ENCODE measurements at regions not wholly inside any gene's neighbourhood (a gene's known extent, or its start where the extent isn't known, plus 50 kb on each side); places are given as distances from the start of the nearest gene placed in this dataset.

- ATAC-seq: peak; percentile 94
- no peak for DNase-seq (ENCODE audit: low spot score)
Observed at GRCh38 chr14:28057359-28058296, 709.0 kb upstream of the FOXG1 start.

DNA sequence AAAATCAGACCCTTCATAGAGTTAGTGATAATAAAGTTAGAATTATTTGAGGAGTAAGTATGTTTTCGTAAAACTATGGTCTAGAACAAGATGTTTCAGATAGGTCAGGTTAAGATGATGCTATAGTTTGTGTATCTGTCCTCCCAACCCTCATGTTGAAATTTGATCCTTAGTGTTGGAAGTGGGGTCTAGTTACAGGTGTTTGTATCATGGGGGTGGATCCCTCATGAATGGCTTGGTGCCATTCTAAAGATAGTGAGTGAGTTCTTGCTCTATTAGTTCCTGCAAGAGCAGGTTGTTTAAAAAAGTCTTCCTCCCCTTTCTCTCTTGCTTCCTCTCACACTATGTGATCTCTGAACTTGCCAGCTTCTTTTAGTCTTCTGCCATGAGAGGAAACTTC is 707.3 kb upstream of the FOXG1 start:
- DNase-seq (ENCODE audit: low spot score): no peak

GRCh38 chr14:28061006-28061405 is 705.6 kb upstream of the FOXG1 start:
- DNase-seq (ENCODE audit: low spot score): no peak
- no peak for ATAC-seq

More for the DNA sequence above, 707.3 kb upstream of the FOXG1 start:
- no peak for ATAC-seq

DNA sequence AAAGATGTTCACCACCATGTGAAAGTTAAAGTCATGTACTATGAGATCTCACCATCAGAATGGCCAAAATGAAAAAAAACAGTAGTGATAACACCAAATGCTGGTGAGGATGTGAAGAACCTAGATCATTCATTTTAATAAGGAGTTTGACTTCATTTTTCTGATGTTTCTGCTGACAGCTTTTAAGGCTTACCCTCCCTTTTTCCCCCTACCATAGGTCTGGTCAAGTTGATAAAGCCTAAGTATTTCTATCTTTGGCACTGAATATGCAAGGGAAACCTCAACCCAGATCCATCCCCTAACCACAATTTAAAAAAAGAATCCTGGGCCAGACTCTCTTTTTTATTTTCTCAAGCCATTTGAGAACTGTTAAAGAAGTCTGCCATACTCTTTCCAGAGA is 689.6 kb upstream of the FOXG1 start:
- no peak for ATAC-seq
- no peak for DNase-seq (ENCODE audit: low spot score)

GRCh38 chr14:28083389-28083788 is 683.2 kb upstream of the FOXG1 start:
- ATAC-seq (no peak), DNase-seq (ENCODE audit: low spot score) (no peak)

DNA sequence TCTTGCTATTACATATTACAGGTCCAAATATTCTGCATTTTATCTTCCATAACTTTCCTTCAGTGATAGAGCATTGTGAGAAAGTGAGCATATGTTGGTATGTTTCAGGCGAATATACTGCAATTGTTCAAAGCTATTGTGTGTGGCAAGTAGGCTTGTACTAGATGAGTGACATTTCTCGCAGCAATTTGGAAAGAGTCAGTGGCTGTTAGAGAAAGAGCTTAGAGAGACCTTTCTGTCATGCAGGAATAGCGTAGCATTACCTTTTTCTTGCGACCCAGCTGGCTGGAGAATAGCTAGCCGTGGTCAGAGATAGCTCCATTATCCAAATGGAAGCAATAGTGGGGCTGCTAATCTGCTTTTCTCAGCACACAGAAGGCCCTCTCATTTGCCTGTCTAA is 678.5 kb upstream of the FOXG1 start:
- ATAC-seq: no peak
- no peak for DNase-seq (ENCODE audit: low spot score)

DNA sequence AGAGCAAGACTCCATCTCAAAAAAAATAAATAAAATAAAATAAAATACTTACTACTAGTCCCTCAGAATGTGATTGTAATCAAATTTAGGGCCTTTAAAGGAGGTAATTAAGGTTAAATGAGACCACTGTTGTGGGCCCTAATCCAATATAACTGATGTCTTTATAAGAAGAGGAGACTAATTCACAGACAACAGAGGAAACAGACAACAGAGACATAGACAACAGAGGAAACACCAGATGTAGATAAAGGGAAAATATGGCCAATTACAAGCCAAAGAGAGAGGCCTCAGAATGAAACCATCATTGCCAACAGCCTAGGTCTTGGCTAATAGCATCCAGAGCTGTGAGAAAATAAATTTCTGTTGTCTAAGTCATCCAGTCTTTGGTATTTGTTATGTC is 669.0 kb upstream of the FOXG1 start:
- no peak for ATAC-seq
- no peak for DNase-seq (ENCODE audit: low spot score)

- DNase-seq (ENCODE audit: low spot score) (no peak), ATAC-seq (no peak)
Observed at GRCh38 chr14:28098856-28099255, 667.7 kb upstream of the FOXG1 start.

DNA sequence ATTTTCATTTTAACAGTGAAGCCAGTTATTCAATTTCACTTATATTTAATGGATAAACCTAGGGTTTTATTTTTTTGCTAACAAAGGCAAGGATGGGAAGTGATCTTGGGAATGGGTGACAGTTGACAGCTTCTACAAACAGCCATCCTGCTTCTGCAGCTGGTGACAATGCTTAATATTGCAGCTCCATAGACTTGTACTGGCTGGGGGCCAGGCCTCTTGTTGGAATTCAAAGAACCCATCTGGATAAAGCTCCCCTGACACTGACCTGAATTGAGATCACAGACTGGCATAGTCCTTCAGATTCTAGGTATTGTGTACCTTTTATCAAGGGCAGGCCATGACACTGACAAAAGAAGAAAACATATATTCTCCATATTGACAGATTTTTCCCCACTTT is 664.6 kb upstream of the FOXG1 start:
- ATAC-seq (no peak), DNase-seq (ENCODE audit: low spot score) (no peak)

DNA sequence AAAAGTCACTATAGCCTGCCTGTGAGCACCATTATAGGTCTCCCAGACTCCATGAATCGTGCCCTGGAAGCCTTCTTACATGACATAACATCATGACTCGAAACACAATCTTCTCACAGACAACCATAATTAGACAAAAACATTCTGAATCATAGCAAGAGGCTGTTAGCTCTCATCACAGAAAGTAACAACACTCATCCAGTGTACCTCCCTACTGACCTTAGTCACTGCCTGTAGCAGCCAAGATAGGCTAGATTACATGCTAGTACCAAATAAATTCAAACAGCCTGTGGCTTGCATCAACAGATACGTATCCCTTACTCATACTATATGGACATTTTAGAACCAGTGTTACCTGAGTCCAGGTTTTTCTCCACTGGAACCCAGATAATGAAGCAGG is 663.8 kb upstream of the FOXG1 start:
- no peak for ATAC-seq

DNA sequence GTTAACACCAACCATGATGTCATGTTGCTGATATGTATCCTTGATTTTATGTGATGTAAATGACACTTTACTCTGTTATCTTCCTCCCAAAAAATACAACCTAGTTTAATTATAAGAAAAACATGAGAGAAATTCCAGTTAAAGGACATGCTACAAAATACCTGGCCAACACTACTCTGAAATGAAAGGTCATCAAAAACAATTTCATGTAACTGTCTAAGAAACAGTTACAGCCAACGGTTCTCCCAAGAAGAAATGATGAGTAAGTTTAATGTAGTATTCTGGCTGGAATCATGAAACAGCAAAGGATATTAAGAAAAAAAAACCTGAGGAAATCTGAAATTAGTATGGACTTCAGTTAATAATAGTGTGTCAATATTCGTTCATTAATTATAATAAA is 653.3 kb upstream of the FOXG1 start:
- DNase-seq (ENCODE audit: low spot score) (no peak), ATAC-seq (no peak)

More for the DNA sequence above, 663.8 kb upstream of the FOXG1 start:
- no peak for DNase-seq (ENCODE audit: low spot score)

GRCh38 chr14:28116716-28117115 is 649.9 kb upstream of the FOXG1 start:
- no peak for ATAC-seq
- no peak for DNase-seq (ENCODE audit: low spot score)

- ATAC-seq: no peak
- DNase-seq (ENCODE audit: low spot score): no peak
Observed at GRCh38 chr14:28119849-28120248, 646.7 kb upstream of the FOXG1 start.

DNA sequence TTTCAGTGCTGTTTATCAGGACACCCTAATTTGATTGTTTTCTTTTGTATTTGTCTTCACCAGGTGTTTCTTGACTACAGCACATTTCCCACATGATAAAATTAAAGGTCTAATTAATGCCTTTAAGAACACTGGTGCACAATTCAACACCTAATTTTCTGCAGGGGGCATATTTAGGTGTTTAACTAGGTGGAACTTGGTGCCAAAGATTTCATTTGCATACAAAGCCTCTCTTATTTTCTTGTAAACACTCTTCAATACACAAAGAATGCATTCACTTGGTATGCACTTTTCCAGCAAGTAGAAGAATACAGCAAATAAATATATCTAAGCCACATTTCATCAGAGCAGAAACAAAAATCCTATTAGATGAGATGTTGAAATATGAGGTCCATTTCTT is 646.2 kb upstream of the FOXG1 start:
- ATAC-seq: no peak
- DNase-seq (ENCODE audit: low spot score): no peak

GRCh38 chr14:28121512-28122297 is 644.9 kb upstream of the FOXG1 start:
- DNase-seq (ENCODE audit: low spot score) (no peak), ATAC-seq (no peak)

DNA sequence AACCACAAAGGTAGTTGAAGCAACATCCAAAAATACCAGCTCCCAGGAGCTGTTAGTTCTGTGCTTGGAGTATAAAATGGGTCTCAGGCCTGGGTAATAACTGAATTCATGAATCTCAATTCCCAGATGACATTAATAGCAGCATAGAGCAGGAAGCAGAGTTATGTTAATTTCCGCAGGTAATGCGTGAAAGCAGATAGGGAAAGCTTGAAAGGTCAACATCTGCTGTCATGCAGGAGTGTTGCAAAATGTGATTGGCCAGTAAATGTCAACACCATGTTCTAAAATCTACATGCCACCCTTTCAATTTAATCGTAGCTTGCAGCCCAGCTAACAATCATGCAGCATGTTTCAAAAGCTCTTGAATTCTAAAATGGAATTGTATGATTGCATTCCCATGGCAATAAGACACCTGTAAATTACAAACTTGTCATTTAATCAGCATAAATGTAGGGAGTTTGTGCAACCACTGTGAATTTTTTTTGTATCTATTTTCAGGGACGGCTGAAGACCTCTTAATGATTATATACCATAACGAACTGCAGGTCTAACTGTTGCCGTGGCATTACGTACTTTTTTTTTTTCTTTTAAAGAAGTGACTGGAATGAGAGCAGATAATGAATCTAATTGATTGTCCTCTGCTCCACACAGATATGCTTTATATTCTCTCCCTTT is 635.8 kb upstream of the FOXG1 start:
- ATAC-seq: peak; percentile 37
- DNase-seq (ENCODE audit: low spot score): no peak

GRCh38 chr14:28138341-28138740 is 628.2 kb upstream of the FOXG1 start:
- ATAC-seq (no peak), DNase-seq (ENCODE audit: low spot score) (no peak)

- ATAC-seq (no peak), DNase-seq (ENCODE audit: low spot score) (no peak)
Observed at GRCh38 chr14:28141662-28142061, 624.9 kb upstream of the FOXG1 start.

DNA sequence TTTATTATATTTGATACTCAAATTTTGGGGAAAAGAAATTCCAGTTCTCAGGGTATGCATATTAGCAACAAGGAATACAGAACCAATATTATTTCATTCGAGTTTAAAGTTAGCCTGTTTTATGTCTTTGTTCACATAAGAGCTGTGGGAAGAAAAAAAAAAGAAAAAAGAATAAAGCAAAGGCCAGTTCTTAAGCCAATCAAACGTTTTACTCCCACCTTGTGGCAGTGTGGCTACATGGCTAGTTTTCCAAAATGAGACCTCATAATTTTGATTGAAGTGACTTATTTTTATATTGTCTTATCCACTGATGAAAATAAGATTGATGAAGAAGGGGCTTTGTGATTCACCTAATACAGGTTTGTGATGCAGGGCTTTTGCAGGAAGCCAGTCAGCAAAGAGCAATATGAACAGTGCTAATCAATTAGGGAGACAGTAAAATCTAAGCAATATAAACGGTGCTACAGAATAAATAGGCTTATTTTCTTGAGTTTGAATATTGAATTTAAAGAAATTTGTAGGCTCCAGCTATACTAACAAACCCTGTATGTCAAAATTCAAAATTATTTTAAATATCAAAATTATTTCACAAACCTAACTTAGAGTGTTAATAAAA is 624.1 kb upstream of the FOXG1 start:
- no peak for ATAC-seq
- no peak for DNase-seq (ENCODE audit: low spot score)

DNA sequence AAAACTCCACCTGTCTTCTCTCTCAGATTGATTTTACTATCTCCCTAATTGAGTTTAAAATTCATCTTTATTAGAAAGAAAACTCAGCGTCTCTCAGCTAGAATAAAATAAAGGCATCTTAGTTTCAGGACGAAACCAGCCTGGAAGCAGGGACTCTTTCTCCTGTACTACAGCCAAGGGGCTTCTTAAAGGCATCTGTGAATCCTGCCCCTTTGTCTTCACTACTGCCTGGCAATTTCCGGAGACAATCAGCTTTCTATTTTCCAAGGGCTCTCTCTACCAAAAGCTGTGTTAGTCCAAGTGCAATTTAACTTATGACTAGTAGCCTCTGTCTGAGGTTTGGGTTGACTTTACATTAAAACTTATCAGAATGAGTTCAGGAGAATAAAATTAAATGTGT is 623.3 kb upstream of the FOXG1 start:
- ATAC-seq (no peak), DNase-seq (ENCODE audit: low spot score) (no peak)

DNA sequence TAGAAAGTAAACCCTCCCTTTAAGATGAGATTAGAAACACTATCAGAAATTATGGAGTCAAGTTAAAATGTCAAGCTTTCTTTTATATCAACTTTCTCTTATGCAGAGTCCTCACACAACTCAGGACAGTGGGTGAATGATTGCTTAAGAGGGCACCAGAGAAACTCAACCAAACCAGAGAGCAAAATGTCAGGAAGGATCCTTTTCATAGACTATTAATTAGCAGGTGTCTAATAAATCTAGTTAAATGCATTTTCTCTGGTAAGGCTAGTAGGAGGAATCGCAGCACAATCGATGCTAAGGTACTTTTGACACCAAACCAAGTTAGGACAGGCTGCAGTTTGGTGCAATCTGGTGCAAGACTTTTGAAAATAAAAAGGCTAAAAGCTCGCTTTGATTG is 614.7 kb upstream of the FOXG1 start:
- DNase-seq (ENCODE audit: low spot score) (no peak), ATAC-seq (no peak)

All from left lobe of liver (tissue), 2 donors.